GM18508 (cell line): ENCODE measurements at regions not wholly inside any gene's neighbourhood (a gene's known extent, or its start where the extent isn't known, plus 50 kb on each side); places are given as distances from the start of the nearest gene placed in this dataset.
"Not testable (repeated sequence)": the region's sequence is repeated elsewhere in the genome, so short reads cannot be mapped to it uniquely, and the experiment has no call there.

Experiments
- ATAC-seq: cut with Tn5 transposase; IDR thresholded peaks from one replicate; pipeline ENCODE4 v1.9.1; 2021; ENCODE audit warnings: moderate number of reproducible peaks; ENCODE audit not compliant: insufficient read depth, unreplicated experiment

GRCh38 chr1:146522345-146522744 is 293.5 kb upstream of the NOTCH2NLA start:
- not testable (repeated sequence) for ATAC-seq

- ATAC-seq, result not testable (repeated sequence)
Observed at GRCh38 chr1:146521804-146522203, 293.0 kb upstream of the NOTCH2NLA start.

- ATAC-seq, result not testable (repeated sequence)
Observed at GRCh38 chr1:146513754-146514153, 284.9 kb upstream of the NOTCH2NLA start.

- ATAC-seq, result not testable (repeated sequence)
Observed at GRCh38 chr1:146511047-146511777, 282.4 kb upstream of the NOTCH2NLA start.

GRCh38 chr1:146510248-146510983 is 281.6 kb upstream of the NOTCH2NLA start:
- not testable (repeated sequence) for ATAC-seq

- not testable (repeated sequence) for ATAC-seq
Observed at GRCh38 chr1:146504121-146504520, 275.3 kb upstream of the NOTCH2NLA start.

- not testable (repeated sequence) for ATAC-seq
Observed at GRCh38 chr1:146487555-146487954, 258.7 kb upstream of the NOTCH2NLA start.

- not testable (repeated sequence) for ATAC-seq
Observed at GRCh38 chr1:146487155-146487554, 258.3 kb upstream of the NOTCH2NLA start.

- not testable (repeated sequence) for ATAC-seq
Observed at GRCh38 chr1:146486300-146487014, 257.6 kb upstream of the NOTCH2NLA start.

- ATAC-seq, result not testable (repeated sequence)
Observed at GRCh38 chr1:146484195-146484594, 255.4 kb upstream of the NOTCH2NLA start.

GRCh38 chr1:146479188-146479587 is 250.4 kb upstream of the NOTCH2NLA start:
- not testable (repeated sequence) for ATAC-seq

- not testable (repeated sequence) for ATAC-seq
Observed at GRCh38 chr1:146478125-146478720, 249.4 kb upstream of the NOTCH2NLA start.

- ATAC-seq, result not testable (repeated sequence)
Observed at GRCh38 chr1:146475086-146475485, 246.3 kb upstream of the NOTCH2NLA start.

GRCh38 chr1:146474216-146474615 is 245.4 kb upstream of the NOTCH2NLA start:
- not testable (repeated sequence) for ATAC-seq

- not testable (repeated sequence) for ATAC-seq
Observed at GRCh38 chr1:146472192-146472861, 243.5 kb upstream of the NOTCH2NLA start.

- not testable (repeated sequence) for ATAC-seq
Observed at GRCh38 chr1:146459939-146460338, 231.1 kb upstream of the NOTCH2NLA start.

- ATAC-seq, result not testable (repeated sequence)
Observed at GRCh38 chr1:146459308-146459707, 230.5 kb upstream of the NOTCH2NLA start.

- not testable (repeated sequence) for ATAC-seq
Observed at GRCh38 chr1:146448877-146449246, 220.0 kb upstream of the NOTCH2NLA start.

GRCh38 chr1:146448212-146448876 is 219.5 kb upstream of the NOTCH2NLA start:
- not testable (repeated sequence) for ATAC-seq
